ENCODE measurements at regions not wholly inside any gene's neighbourhood (a gene's known extent, or its start where the extent isn't known, plus 50 kb on each side); places are given as distances from the start of the nearest gene placed in this dataset.
"Not testable (repeated sequence)": the region's sequence is repeated elsewhere in the genome, so short reads cannot be mapped to it uniquely, and the experiment has no call there.

DNA sequence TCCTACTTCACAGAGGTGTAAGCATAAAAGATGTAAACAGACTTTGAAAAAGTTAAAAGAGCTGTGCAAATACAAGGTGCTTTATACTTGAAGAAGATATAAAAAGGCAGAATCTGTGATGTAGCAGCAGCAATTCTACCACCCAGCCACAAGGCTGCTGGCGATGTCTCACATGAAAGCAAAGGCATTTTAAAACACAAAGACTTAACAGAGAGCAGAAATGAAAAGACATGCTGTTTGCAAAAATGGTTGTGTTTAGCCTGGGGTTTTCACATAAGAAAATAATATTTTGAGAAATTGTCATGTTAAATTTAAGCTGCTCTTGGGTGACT is 85.5 kb upstream of the ZNF800 start:
- H3K4me3 ChIP-seq (replicated peaks; ENCODE audit: low read depth, low read length), result no peak overlapping the region
- no peak for DNase-seq (ENCODE audit: extremely low read depth, low read depth)
- TF ChIP-seq, protein P1, sequence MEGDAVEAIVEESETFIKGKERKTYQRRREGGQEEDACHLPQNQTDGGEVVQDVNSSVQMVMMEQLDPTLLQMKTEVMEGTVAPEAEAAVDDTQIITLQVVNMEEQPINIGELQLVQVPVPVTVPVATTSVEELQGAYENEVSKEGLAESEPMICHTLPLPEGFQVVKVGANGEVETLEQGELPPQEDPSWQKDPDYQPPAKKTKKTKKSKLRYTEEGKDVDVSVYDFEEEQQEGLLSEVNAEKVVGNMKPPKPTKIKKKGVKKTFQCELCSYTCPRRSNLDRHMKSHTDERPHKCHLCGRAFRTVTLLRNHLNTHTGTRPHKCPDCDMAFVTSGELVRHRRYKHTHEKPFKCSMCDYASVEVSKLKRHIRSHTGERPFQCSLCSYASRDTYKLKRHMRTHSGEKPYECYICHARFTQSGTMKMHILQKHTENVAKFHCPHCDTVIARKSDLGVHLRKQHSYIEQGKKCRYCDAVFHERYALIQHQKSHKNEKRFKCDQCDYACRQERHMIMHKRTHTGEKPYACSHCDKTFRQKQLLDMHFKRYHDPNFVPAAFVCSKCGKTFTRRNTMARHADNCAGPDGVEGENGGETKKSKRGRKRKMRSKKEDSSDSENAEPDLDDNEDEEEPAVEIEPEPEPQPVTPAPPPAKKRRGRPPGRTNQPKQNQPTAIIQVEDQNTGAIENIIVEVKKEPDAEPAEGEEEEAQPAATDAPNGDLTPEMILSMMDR (IDR thresholded peaks at IDR 0.05; ENCODE audit: low read depth, low read length, missing control alignments), result no peak

DNA sequence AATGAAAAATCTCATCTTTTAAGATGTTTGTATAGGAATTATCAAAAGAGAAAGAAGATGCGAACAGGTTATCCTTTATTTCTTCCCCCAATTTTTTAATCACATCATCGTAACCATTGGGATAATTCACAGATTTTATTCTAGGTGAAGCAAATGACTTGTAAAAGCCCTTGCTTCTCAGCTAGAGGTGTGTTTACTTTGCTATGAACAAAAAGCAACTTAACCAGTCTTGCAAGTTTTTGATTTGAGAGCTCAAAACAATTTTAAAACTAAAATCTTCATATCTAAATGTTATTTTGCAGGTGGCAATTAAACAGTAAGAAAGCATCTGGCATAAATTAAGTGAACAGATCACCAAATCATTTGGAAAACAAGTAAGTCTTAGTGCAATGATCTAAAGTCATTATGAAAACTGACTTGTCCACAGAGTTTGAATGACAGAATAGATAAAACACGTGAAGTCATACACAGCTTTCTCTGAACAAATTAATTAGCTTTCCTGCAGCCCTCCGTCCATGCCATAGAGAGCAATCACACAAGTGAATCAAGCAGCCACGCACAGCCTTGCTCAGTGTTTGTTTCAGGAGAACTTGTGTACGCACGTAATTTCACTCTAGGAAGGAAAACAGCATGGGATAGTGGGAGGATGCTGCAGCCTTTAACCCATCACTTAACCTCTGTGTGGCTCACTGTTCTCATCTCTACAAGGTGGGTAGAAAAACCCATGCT is 85.0 kb upstream of the ZNF800 start:
- TF ChIP-seq, protein P1 (IDR thresholded peaks at IDR 0.05; ENCODE audit: low read depth, low read length, missing control alignments), result no peak
- DNase-seq (ENCODE audit: extremely low read depth, low read depth), result no peak
- H3K4me3 ChIP-seq (replicated peaks; ENCODE audit: low read depth, low read length), result no peak overlapping the region

DNA sequence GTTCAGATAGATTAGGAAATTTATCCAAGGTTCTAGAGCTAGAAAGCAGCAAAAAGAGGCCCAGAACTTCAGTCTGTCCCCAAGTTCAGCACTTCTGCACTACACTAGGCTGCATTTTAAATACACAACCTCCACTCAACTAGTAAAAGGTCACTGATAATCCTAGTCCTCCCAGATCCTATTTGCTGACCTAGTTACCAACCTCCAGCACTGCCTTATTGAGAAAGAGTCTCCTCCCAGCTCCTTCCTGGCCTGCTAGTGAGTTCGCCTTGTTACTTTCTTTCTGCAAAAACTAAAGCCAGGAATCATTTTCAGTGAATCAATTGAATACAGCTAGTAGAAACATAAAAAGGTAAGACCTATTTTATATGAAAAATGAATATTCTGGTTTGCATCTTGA is 84.1 kb upstream of the ZNF800 start:
- no peak for DNase-seq (ENCODE audit: extremely low read depth, low read depth)
- no peak overlapping the region for H3K4me3 ChIP-seq (replicated peaks; ENCODE audit: low read depth, low read length)
- TF ChIP-seq, protein P1 (IDR thresholded peaks at IDR 0.05; ENCODE audit: low read depth, low read length, missing control alignments), result no peak

DNA sequence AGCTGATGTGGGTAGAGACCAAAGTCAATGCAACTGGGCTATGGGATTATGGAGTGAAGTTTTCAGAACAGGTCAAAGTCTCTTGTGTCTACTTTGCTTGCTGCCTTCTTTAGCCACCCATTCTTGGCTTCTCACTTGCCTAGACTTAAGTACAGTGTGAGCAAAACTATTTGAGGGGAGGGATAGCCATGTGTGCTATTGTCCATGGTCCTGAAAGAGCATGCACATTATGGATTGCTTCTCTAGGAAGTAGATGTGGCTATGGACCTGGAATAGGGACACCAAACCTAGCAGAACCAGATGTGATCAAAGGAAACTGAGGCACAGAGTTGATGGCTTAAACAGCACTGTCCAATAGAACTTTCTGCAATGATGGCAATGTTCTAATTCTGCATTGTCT is 81.9 kb upstream of the ZNF800 start:
- peak; percentile 2 for DNase-seq (ENCODE audit: extremely low read depth, low read depth)
- TF ChIP-seq, protein P1 (IDR thresholded peaks at IDR 0.05; ENCODE audit: low read depth, low read length, missing control alignments), result no peak
- H3K4me3 ChIP-seq (replicated peaks; ENCODE audit: low read depth, low read length), result no peak overlapping the region

DNA sequence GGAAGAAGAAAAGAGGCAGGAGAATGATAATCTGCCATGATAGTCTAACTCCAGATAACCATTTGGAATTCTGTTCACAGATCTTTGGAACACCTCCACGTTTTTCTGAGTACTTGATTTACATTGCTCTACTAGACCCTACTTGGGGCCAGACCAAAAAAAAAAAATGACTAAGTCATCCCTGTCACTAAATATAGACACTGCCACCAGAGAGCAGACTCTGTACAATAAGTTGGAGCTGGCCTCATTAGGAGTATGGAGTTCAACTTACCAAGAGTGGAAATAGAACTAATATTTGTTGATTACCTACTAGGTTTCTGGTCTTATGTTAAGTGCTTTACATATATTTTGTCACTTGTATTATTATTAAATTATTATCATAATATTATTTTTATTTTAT is 80.9 kb upstream of the ZNF800 start:
- TF ChIP-seq, protein P1 (IDR thresholded peaks at IDR 0.05; ENCODE audit: low read depth, low read length, missing control alignments), result no peak
- DNase-seq (ENCODE audit: extremely low read depth, low read depth), result no peak
- no peak overlapping the region for H3K4me3 ChIP-seq (replicated peaks; ENCODE audit: low read depth, low read length)

DNA sequence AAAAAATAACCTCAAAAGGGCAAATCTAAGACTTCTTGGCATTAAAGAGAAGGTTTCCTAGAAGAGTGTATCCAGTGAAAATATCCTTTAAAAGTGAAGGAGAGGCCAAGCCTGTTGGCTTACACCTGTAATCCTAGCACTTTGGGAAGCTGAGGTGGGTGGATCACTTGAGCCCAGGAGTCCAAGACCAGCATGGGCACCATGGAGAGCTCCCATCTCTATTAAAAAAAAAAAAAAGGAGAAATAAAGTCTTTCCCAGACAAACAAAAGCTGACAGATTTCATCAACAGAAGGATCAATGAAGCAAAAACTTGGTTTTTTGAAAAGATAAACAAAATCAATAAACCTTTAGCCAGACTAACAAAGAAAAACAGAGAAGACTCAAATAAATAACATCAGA is 67.6 kb upstream of the ZNF800 start:
- H3K4me3 ChIP-seq (replicated peaks; ENCODE audit: low read depth, low read length), result no peak overlapping the region
- TF ChIP-seq, protein P1 (IDR thresholded peaks at IDR 0.05; ENCODE audit: low read depth, low read length, missing control alignments), result no peak
- no peak for DNase-seq (ENCODE audit: extremely low read depth, low read depth)

DNA sequence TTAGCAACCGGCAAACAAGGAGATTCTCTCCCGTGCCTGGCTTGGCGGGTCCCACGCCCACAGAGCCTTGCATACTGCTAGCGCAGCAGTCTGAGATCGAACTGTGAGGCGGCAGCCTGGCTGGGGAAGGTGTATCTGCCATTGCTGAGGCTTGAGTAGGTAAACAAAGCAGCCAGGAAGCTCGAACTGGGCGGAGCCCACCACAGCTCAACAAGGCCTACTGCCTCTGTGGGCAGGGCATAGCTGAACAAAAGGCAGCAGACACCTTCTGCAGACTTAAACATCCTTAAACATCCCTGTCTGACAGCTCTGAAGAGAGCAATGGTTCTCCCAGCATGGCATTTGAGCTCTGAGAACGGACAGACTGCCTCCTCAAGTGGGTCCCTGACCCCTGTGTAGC is 58.8 kb upstream of the ZNF800 start:
- H3K4me3 ChIP-seq (replicated peaks; ENCODE audit: low read depth, low read length); DNase-seq (ENCODE audit: extremely low read depth, low read depth): not testable (repeated sequence)

All from HFF-Myc (cell line).